HCT116 (cell line): ENCODE measurements at regions not wholly inside any gene's neighbourhood (a gene's known extent, or its start where the extent isn't known, plus 50 kb on each side); places are given as distances from the start of the nearest gene placed in this dataset.

Experiments used
- CTCF ChIP-seq, 3 experiments: fragments of 200-600 bp in 1 of 3; sonication (generic) in 1 of 3; IDR thresholded peaks in 2 of 3; conservative IDR thresholded peaks in 1 of 3; 2 replicates each; pipeline ENCODE4 v1.5.1; 2012 to 2017; ENCODE audit warnings: low read depth in 2 of 3, low read length in 2 of 3, antibody characterized with exemption in 1 of 3, borderline replicate concordance in 1 of 3, control low read depth in 1 of 3, mild to moderate bottlenecking in 1 of 3, mixed read lengths in 1 of 3, mixed run types in 1 of 3, moderate library complexity in 1 of 3; ENCODE audit not compliant: insufficient read depth in 1 of 3
- EGR1 ChIP-seq: IDR thresholded peaks from 2 replicates; pipeline ENCODE4 v1.6.1; 2012; ENCODE audit warnings: low read depth
- EZH2 ChIP-seq: fragments of 200-600 bp; sonication (generic); IDR thresholded peaks from 2 replicates; pipeline ENCODE4 v1.6.1; 2017; ENCODE audit warnings: antibody characterized with exemption, mixed run types
- EZH2phosphoT487 ChIP-seq: fragments of 200-600 bp; IDR thresholded peaks from 2 replicates; pipeline ENCODE4 v1.6.1; 2018; ENCODE audit warnings: antibody characterized with exemption, borderline replicate concordance
- POLR2A ChIP-seq: IDR thresholded peaks from 2 replicates; pipeline ENCODE4 v1.7.0; 2011; ENCODE audit warnings: borderline replicate concordance; ENCODE audit not compliant: insufficient read depth, insufficient read length; ENCODE audit errors: extremely low read depth
- SIN3A ChIP-seq: IDR thresholded peaks from 2 replicates; pipeline ENCODE4 v1.6.1; 2012; ENCODE audit warnings: low read depth
- SP1 ChIP-seq: IDR thresholded peaks from 2 replicates; pipeline ENCODE4 v1.6.1; 2012; ENCODE audit warnings: low read depth
- SRF ChIP-seq: IDR thresholded peaks from 2 replicates; pipeline ENCODE4 v1.6.1; 2012; ENCODE audit warnings: low read depth
- ZNF274 ChIP-seq: fragments of 200-500 bp; sonication (Bioruptor generic); IDR thresholded peaks from 2 replicates; pipeline ENCODE4 v1.6.1; 2014; ENCODE audit warnings: mild to moderate bottlenecking, low read depth, low read length, inconsistent platforms

- no peak for TF ChIP-seq EZH2
- no peak for TF ChIP-seq POLR2A
- no peak for TF ChIP-seq EZH2phosphoT487
- no peak for TF ChIP-seq CTCF (IDR thresholded peaks at IDR 0.05 in 2 of 3, conservative IDR thresholded peaks at IDR 0.05 in 1 of 3; ENCODE audit: borderline replicate concordance in 1 of 3, insufficient read depth in 1 of 3, low read depth in 2 of 3, low read length in 2 of 3)
- no peak for TF ChIP-seq SP1
- TF ChIP-seq SRF = no peak
- TF ChIP-seq EGR1 = no peak
- TF ChIP-seq SIN3A = no peak
- no peak for TF ChIP-seq ZNF274
Observed at GRCh38 chr11:31939004-31939403, 127.9 kb upstream of the PAX6 start.
